ENCODE measurements at regions not wholly inside any gene's neighbourhood (a gene's known extent, or its start where the extent isn't known, plus 50 kb on each side); places are given as distances from the start of the nearest gene placed in this dataset.
"Not testable (repeated sequence)": the region's sequence is repeated elsewhere in the genome, so short reads cannot be mapped to it uniquely, and the experiment has no call there.

DNA sequence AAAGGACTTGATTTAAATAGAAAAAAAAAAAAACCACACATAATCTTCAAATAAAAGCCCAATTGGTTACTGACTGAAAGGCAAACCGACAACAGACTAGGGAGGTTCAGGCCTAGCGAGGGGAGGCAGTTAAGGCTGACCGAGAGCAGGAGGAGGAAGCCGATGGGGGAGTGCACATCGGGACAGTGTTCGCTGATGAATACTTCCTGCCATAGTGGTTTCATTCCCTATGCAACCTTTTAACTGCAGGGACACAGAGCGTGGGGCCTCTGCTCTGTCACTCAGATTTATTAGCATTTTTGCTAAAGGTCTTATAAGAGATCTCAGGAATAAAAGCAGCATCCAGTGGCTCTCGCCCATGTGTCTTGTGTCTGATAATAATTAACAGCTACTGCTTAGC, 343.2 kb upstream of the CHRNA7 start:
- H4K20me1 ChIP-seq (ENCODE audit: insufficient read depth, low read length); H2AFZ ChIP-seq (ENCODE audit: low read depth, low read length); H3K27me3 ChIP-seq (ENCODE audit: low read depth, low read length); H3K36me3 ChIP-seq (replicated peaks; ENCODE audit: low read depth, low read length); H3K79me2 ChIP-seq (ENCODE audit: low read length); H3K27ac ChIP-seq (ENCODE audit: low read length); H3K9me3 ChIP-seq (ENCODE audit: insufficient read depth, low read length); H3K4me3 ChIP-seq (ENCODE audit: low read length): not testable (repeated sequence)
- Histone ChIP-seq H3K4me2 (ENCODE audit: low read length) (peak overlapping the region; percentile 47), H3K9ac (ENCODE audit: low read length) (peak overlapping the region; percentile 20; the same call in 1 of the 2 replicates), H3K4me1 (ENCODE audit: low read length) (peaks cover 17% of the 10 kb centered on the region)

DNA sequence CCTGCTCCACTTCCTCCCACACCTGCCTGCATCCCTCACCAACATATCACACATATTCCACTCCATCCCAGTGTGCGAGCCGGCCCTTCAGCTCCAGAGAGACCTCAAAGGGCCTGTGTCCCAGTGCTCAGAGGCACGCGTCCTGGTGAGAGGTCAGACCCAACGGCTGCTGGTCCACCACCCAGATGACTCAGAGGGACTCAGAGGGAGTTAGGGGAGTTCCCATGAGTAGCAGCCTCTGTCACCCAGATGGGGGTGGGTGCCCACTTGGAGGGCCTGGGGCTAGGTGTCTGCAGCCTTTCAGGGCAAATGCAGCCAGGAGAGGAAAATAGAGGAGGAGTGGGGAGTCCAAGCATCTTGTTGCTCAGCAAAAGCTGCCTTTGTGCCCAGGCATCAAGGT, 333.8 kb upstream of the CHRNA7 start:
- H3K4me3 ChIP-seq (ENCODE audit: low read length); H2AFZ ChIP-seq (ENCODE audit: low read depth, low read length); H4K20me1 ChIP-seq (ENCODE audit: insufficient read depth, low read length); H3K9ac ChIP-seq (ENCODE audit: low read length); H3K27me3 ChIP-seq (ENCODE audit: low read depth, low read length); H3K79me2 ChIP-seq (ENCODE audit: low read length); H3K9me3 ChIP-seq (ENCODE audit: insufficient read depth, low read length); H3K4me1 ChIP-seq (ENCODE audit: low read length); H3K27ac ChIP-seq (ENCODE audit: low read length); H3K36me3 ChIP-seq (replicated peaks; ENCODE audit: low read depth, low read length): not testable (repeated sequence)
- H3K4me2 ChIP-seq (ENCODE audit: low read length): peak overlapping the region; percentile 22; the same call in 1 of the 2 replicates

GRCh38 chr15:31705076-31705678, 325.1 kb upstream of the CHRNA7 start:
- H3K9me3 ChIP-seq (ENCODE audit: insufficient read depth, low read length); H4K20me1 ChIP-seq (ENCODE audit: insufficient read depth, low read length): not testable (repeated sequence)
- peaks cover 21% of the 10 kb centered on the region for H3K4me1 ChIP-seq (ENCODE audit: low read length)

DNA sequence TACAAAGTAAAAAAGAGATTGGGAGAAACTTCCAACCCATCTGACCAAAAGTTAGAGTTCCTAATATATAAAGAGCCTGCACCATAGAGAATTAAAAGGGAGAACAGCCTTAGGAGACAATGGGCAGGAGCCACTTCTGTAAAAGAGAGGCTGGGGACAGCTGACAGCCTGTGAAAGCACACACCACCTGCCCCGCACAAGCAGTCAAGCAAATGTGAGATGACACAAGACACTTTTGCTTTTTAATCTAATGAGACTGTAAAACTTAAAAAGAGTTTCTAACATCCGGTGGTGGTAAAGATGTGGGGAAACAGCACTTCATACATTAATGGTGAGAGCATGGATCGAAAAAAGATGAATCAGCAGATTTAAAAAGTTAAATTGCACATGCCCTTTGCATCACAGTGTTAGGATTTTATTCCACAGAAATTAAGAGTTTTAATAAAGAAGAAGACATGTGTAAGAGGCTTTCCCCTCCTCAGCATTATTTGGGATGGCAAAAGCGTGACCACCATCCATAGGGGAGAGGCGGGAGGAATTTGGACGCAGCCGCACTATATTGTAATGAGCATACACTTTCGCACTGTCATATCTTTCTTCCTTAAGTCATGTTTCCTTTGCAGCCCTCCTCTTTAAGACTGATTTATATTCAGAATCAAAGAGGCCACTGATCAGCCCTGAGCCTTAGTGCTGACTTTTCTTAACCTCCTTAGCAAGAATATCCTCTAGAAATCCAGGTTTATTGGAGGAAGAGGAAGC, 322.2 kb upstream of the CHRNA7 start:
- Histone ChIP-seq H3K27ac (ENCODE audit: low read length) (peak overlapping the region; percentile 94), H3K9ac (ENCODE audit: low read length) (peak overlapping the region; percentile 78; the same call in 1 of the 2 replicates), H3K4me1 (ENCODE audit: low read length) (peaks cover 28% of the 10 kb centered on the region), H3K4me2 (ENCODE audit: low read length) (peak overlapping the region; percentile 78)
- not testable (repeated sequence) for H3K4me3 ChIP-seq (ENCODE audit: low read length); H2AFZ ChIP-seq (ENCODE audit: low read depth, low read length); H3K36me3 ChIP-seq (replicated peaks; ENCODE audit: low read depth, low read length); H3K79me2 ChIP-seq (ENCODE audit: low read length); H3K9me3 ChIP-seq (ENCODE audit: insufficient read depth, low read length); H4K20me1 ChIP-seq (ENCODE audit: insufficient read depth, low read length); H3K27me3 ChIP-seq (ENCODE audit: low read depth, low read length)

More at GRCh38 chr15:31705076-31705678, 325.1 kb upstream of the CHRNA7 start:
- not testable (repeated sequence) for H3K27me3 ChIP-seq (ENCODE audit: low read depth, low read length); H3K4me3 ChIP-seq (ENCODE audit: low read length); H3K79me2 ChIP-seq (ENCODE audit: low read length); H3K36me3 ChIP-seq (replicated peaks; ENCODE audit: low read depth, low read length); H3K9ac ChIP-seq (ENCODE audit: low read length); H2AFZ ChIP-seq (ENCODE audit: low read depth, low read length)
- Histone ChIP-seq H3K4me2 (ENCODE audit: low read length) (peak overlapping the region; percentile 39; the same call in 1 of the 2 replicates), H3K27ac (ENCODE audit: low read length) (peak overlapping the region; percentile 66)

- H3K4me1 ChIP-seq (ENCODE audit: low read length): peaks cover 28% of the 10 kb centered on the region
- peak overlapping the region; percentile 58 for H3K4me3 ChIP-seq (ENCODE audit: low read length)
- not testable (repeated sequence) for H3K9me3 ChIP-seq (ENCODE audit: insufficient read depth, low read length); H3K36me3 ChIP-seq (replicated peaks; ENCODE audit: low read depth, low read length); H3K27me3 ChIP-seq (ENCODE audit: low read depth, low read length); H3K79me2 ChIP-seq (ENCODE audit: low read length); H4K20me1 ChIP-seq (ENCODE audit: insufficient read depth, low read length); H2AFZ ChIP-seq (ENCODE audit: low read depth, low read length)
- peak overlapping the region; percentile 78; the same call in 1 of the 2 replicates for H3K9ac ChIP-seq (ENCODE audit: low read length)
- peak overlapping the region; percentile 78 for H3K4me2 ChIP-seq (ENCODE audit: low read length)
- peak overlapping the region; percentile 94 for H3K27ac ChIP-seq (ENCODE audit: low read length)
Observed at GRCh38 chr15:31708703-31709327, 321.5 kb upstream of the CHRNA7 start.

DNA sequence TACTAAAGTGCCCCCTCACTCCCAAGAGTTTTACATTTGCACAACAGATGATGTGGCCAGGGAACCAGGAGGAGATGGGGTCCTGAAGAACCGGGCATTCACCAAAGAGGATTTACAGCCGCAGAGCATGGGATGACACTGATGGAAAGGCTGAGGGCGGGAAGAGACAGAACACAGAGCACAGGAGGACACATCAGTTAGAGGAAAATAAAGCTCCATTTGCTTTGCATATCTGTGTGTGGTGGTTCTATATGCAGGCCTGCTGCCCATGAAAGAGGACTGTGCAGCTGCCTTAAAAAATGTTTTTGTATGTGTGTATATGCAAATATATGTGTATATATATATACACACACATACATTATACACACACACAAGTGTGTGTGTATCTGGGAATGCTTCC, 320.8 kb upstream of the CHRNA7 start:
- not testable (repeated sequence) for H3K36me3 ChIP-seq (replicated peaks; ENCODE audit: low read depth, low read length); H3K79me2 ChIP-seq (ENCODE audit: low read length); H3K4me3 ChIP-seq (ENCODE audit: low read length); H2AFZ ChIP-seq (ENCODE audit: low read depth, low read length); H3K9me3 ChIP-seq (ENCODE audit: insufficient read depth, low read length); H4K20me1 ChIP-seq (ENCODE audit: insufficient read depth, low read length); H3K27me3 ChIP-seq (ENCODE audit: low read depth, low read length)
- Histone ChIP-seq H3K27ac (ENCODE audit: low read length) (peak overlapping the region; percentile 94), H3K4me1 (ENCODE audit: low read length) (peaks cover 25% of the 10 kb centered on the region), H3K4me2 (ENCODE audit: low read length) (peak overlapping the region; percentile 78), H3K9ac (ENCODE audit: low read length) (peak overlapping the region; percentile 78; the same call in 1 of the 2 replicates)

- H3K9ac ChIP-seq (ENCODE audit: low read length); H3K9me3 ChIP-seq (ENCODE audit: insufficient read depth, low read length); H3K36me3 ChIP-seq (replicated peaks; ENCODE audit: low read depth, low read length); H3K79me2 ChIP-seq (ENCODE audit: low read length); H3K27ac ChIP-seq (ENCODE audit: low read length); H3K27me3 ChIP-seq (ENCODE audit: low read depth, low read length); H3K4me2 ChIP-seq (ENCODE audit: low read length); H4K20me1 ChIP-seq (ENCODE audit: insufficient read depth, low read length); H3K4me3 ChIP-seq (ENCODE audit: low read length); H2AFZ ChIP-seq (ENCODE audit: low read depth, low read length): not testable (repeated sequence)
- peaks cover 21% of the 10 kb centered on the region for H3K4me1 ChIP-seq (ENCODE audit: low read length)
Observed at GRCh38 chr15:31710806-31711205, 319.5 kb upstream of the CHRNA7 start.

DNA sequence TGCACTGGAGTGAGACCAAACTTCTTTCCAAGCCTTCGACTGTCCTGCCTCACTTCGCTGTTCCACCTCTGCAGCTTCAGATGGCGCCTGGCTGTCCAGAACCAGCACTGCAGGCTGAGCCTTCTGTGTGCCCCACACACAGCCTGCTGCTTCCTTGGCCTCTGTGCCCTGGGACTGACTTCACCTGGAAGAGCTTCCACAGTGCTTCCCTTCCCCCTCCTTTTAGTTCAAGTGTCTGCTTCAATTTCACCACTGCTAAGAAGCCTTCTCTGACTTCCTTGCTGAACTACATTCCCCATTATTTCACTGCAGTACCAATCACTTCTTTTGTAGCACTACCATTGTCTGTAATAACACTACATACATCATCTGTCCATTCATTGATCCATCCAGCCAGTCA, 315.1 kb upstream of the CHRNA7 start:
- not testable (repeated sequence) for H3K9ac ChIP-seq (ENCODE audit: low read length); H3K9me3 ChIP-seq (ENCODE audit: insufficient read depth, low read length); H3K4me2 ChIP-seq (ENCODE audit: low read length); H3K27ac ChIP-seq (ENCODE audit: low read length); H3K4me3 ChIP-seq (ENCODE audit: low read length); H3K79me2 ChIP-seq (ENCODE audit: low read length); H4K20me1 ChIP-seq (ENCODE audit: insufficient read depth, low read length); H3K36me3 ChIP-seq (replicated peaks; ENCODE audit: low read depth, low read length); H2AFZ ChIP-seq (ENCODE audit: low read depth, low read length); H3K27me3 ChIP-seq (ENCODE audit: low read depth, low read length)
- H3K4me1 ChIP-seq (ENCODE audit: low read length): peaks cover 17% of the 10 kb centered on the region

GRCh38 chr15:31718625-31719024, 311.7 kb upstream of the CHRNA7 start:
- H3K4me1 ChIP-seq (ENCODE audit: low read length); H2AFZ ChIP-seq (ENCODE audit: low read depth, low read length); H3K27ac ChIP-seq (ENCODE audit: low read length); H3K9ac ChIP-seq (ENCODE audit: low read length); H3K4me3 ChIP-seq (ENCODE audit: low read length); H3K36me3 ChIP-seq (replicated peaks; ENCODE audit: low read depth, low read length); H3K9me3 ChIP-seq (ENCODE audit: insufficient read depth, low read length); H3K79me2 ChIP-seq (ENCODE audit: low read length); H3K27me3 ChIP-seq (ENCODE audit: low read depth, low read length); H3K4me2 ChIP-seq (ENCODE audit: low read length); H4K20me1 ChIP-seq (ENCODE audit: insufficient read depth, low read length): not testable (repeated sequence)
